AG09319 (cell line): ENCODE measurements at regions not wholly inside any gene's neighbourhood (a gene's known extent, or its start where the extent isn't known, plus 50 kb on each side); places are given as distances from the start of the nearest gene placed in this dataset.
"Not testable (repeated sequence)": the region's sequence is repeated elsewhere in the genome, so short reads cannot be mapped to it uniquely, and the experiment has no call there.

Source experiments
- DNase-seq: peaks from one replicate; pipeline ENCODE4 v3.0.0-alpha.2; 2010; ENCODE audit warnings: low read depth; ENCODE audit errors: extremely low read depth
- CTCF ChIP-seq: IDR thresholded peaks from 2 replicates; pipeline ENCODE4 v1.5.1; 2011; ENCODE audit warnings: low read depth, mild to moderate bottlenecking, inconsistent platforms, low read length, moderate library complexity

DNA sequence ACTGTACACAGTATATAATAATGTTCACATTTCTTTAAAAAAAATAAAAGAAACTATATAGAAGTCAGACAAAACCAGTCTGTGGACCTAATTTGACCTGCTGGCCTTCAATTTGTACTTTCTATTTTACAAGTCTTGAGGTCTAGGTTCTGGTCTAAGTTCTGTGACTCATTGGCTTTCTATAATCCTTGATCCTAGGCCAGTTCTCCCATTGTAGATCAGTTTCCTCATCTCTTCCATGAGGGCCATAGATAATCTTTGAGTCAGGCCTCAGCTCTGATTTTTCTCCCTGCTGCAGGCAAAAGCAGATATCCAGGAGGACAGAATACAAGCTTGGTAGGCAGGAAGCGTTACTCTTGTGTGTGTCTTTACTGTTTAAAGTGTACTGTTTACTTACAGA is 603.7 kb upstream of the CAMK1G start:
- no peak for TF ChIP-seq CTCF
- DNase-seq, result no peak

- no peak for TF ChIP-seq CTCF
- DNase-seq, result no peak
These were observed 602.9 kb upstream of the CAMK1G start for GRCh38 chr1:208980605-208981004.

DNA sequence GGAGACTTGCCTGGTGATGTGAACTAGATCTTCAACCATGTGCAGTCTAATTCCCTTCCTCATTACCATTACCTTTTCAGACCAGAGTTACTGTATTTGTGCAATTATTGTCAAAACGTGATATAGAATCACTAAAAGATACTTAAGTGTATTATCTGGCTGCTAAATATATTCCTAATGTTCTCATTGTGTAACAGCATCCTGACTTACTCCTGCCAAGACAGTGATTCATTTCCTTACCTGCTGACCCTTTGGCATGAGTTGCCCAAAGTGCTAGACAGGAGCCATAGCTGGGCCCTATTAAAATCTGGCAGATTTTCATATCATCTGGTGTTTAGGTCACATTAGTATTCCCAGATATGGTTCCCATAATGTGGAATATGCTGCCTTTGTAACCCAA is 598.3 kb upstream of the CAMK1G start:
- no peak for TF ChIP-seq CTCF
- no peak for DNase-seq

GRCh38 chr1:208988811-208989222 is 594.7 kb upstream of the CAMK1G start:
- DNase-seq, result no peak
- no peak for TF ChIP-seq CTCF

- no peak for DNase-seq
- no peak for TF ChIP-seq CTCF
These were observed 593.1 kb upstream of the CAMK1G start for GRCh38 chr1:208990456-208990855.

- not testable (repeated sequence) for DNase-seq
These were observed 586.5 kb upstream of the CAMK1G start for GRCh38 chr1:208997053-208997452.

- TF ChIP-seq CTCF, result peak; percentile 43
- DNase-seq, result no peak
These were observed 585.7 kb upstream of the CAMK1G start for GRCh38 chr1:208997726-208998312.

GRCh38 chr1:209008586-209008985 is 574.9 kb upstream of the CAMK1G start:
- no peak for DNase-seq
- no peak for TF ChIP-seq CTCF
